GM21737 (cell line): ENCODE measurements at regions not wholly inside any gene's neighbourhood (a gene's known extent, or its start where the extent isn't known, plus 50 kb on each side); places are given as distances from the start of the nearest gene placed in this dataset.

Experiments used
- ATAC-seq: cut with Tn5 transposase; IDR thresholded peaks from one replicate; pipeline ENCODE4 v1.9.1; 2021; ENCODE audit warnings: mild to moderate bottlenecking, moderate library complexity; ENCODE audit not compliant: unreplicated experiment

GRCh38 chr6:91366781-91367180 lies 779.9 kb upstream of the MAP3K7 start:
- ATAC-seq, result no peak

- ATAC-seq, result no peak
These were observed 772.1 kb upstream of the MAP3K7 start for GRCh38 chr6:91358986-91359385.

GRCh38 chr6:91352878-91353277 lies 766.0 kb upstream of the MAP3K7 start:
- ATAC-seq, result no peak

- no peak for ATAC-seq
These were observed 765.4 kb upstream of the MAP3K7 start for GRCh38 chr6:91352321-91352720.

- ATAC-seq, result no peak
These were observed 763.5 kb upstream of the MAP3K7 start for GRCh38 chr6:91350146-91350908.

GRCh38 chr6:91341473-91341872 lies 754.6 kb upstream of the MAP3K7 start:
- no peak for ATAC-seq

GRCh38 chr6:91340896-91341395 lies 754.1 kb upstream of the MAP3K7 start:
- ATAC-seq, result no peak

GRCh38 chr6:91337967-91338366 lies 751.1 kb upstream of the MAP3K7 start:
- ATAC-seq, result no peak

GRCh38 chr6:91330896-91331295 lies 744.0 kb upstream of the MAP3K7 start:
- no peak for ATAC-seq

GRCh38 chr6:91328241-91328640 lies 741.4 kb upstream of the MAP3K7 start:
- no peak for ATAC-seq

- ATAC-seq, result no peak
These were observed 737.8 kb upstream of the MAP3K7 start for GRCh38 chr6:91324711-91325110.

- ATAC-seq, result no peak
These were observed 731.1 kb upstream of the MAP3K7 start for GRCh38 chr6:91317984-91318383.

- no peak for ATAC-seq
These were observed 730.5 kb upstream of the MAP3K7 start for GRCh38 chr6:91317247-91317835.

- ATAC-seq, result no peak
These were observed 723.3 kb upstream of the MAP3K7 start for GRCh38 chr6:91310178-91310577.

- no peak for ATAC-seq
These were observed 718.9 kb upstream of the MAP3K7 start for GRCh38 chr6:91305755-91306154.

GRCh38 chr6:91304521-91304920 lies 717.6 kb upstream of the MAP3K7 start:
- ATAC-seq, result no peak

- no peak for ATAC-seq
These were observed 716.5 kb upstream of the MAP3K7 start for GRCh38 chr6:91303326-91303725.

- ATAC-seq, result no peak
These were observed 712.9 kb upstream of the MAP3K7 start for GRCh38 chr6:91299544-91300491.

- ATAC-seq, result no peak
These were observed 711.8 kb upstream of the MAP3K7 start for GRCh38 chr6:91298543-91299145.

- no peak for ATAC-seq
These were observed 706.5 kb upstream of the MAP3K7 start for GRCh38 chr6:91293395-91293794.

GRCh38 chr6:91291071-91291470 lies 704.2 kb upstream of the MAP3K7 start:
- ATAC-seq, result no peak
